ENCODE measurements at regions not wholly inside any gene's neighbourhood (a gene's known extent, or its start where the extent isn't known, plus 50 kb on each side); places are given as distances from the start of the nearest gene placed in this dataset.

- no peak overlapping the region for H3K27ac ChIP-seq
- WGBS, 3 donors: 54 to 58% (median 58%) methylated on average over 5 of the region's 5 CpGs
- no peaks in the 10 kb centered on the region for H3K36me3 ChIP-seq (ENCODE audit: insufficient read depth in 1 of 2, low read depth in 1 of 2)
- no peaks in the 10 kb centered on the region for H3K4me1 ChIP-seq
- H3K27me3 ChIP-seq (ENCODE audit: insufficient read depth in 3 of 3, low read length in 2 of 3): no peaks in the 10 kb centered on the region
- no peak overlapping the region for H3K4me3 ChIP-seq
- intact Hi-C loops (cut with DNase I): no loop called here
- DNase-seq (no peak), ATAC-seq (no peak)
- TF ChIP-seq CTCF (IDR thresholded peaks at IDR 0.05): no peak
- no peaks in the 10 kb centered on the region for H3K9me3 ChIP-seq
Observed at GRCh38 chr16:49944221-49944620, 80.8 kb upstream of the CNEP1R1 start.

GRCh38 chr16:49947907-49948678, 76.9 kb upstream of the CNEP1R1 start:
- H3K36me3 ChIP-seq (ENCODE audit: insufficient read depth in 1 of 2, low read depth in 1 of 2): no peaks in the 10 kb centered on the region
- TF ChIP-seq CTCF (IDR thresholded peaks at IDR 0.05): no peak
- no peak for DNase-seq
- no peak overlapping the region for H3K4me3 ChIP-seq
- ATAC-seq: no peak
- H3K9me3 ChIP-seq: no peaks in the 10 kb centered on the region
- peaks cover 0 to 2% (median 0%) of the 10 kb centered on the region in 3 donors for H3K27me3 ChIP-seq (ENCODE audit: insufficient read depth in 3 of 3, low read length in 2 of 3)
- intact Hi-C loops (cut with DNase I): no loop called here
- H3K27ac ChIP-seq: no peak overlapping the region
- H3K4me1 ChIP-seq: no peaks in the 10 kb centered on the region
- 86 to 92% (median 91%) methylated on average over 7 of the region's 7 CpGs for WGBS, 3 donors

GRCh38 chr16:49951574-49952195, 73.3 kb upstream of the CNEP1R1 start:
- Histone ChIP-seq H3K27ac (no peak overlapping the region), H3K4me3 (no peak overlapping the region), H3K9me3 (no peaks in the 10 kb centered on the region), H3K36me3 (ENCODE audit: insufficient read depth in 1 of 2, low read depth in 1 of 2) (no peaks in the 10 kb centered on the region), H3K27me3 (ENCODE audit: insufficient read depth in 3 of 3, low read length in 2 of 3) (peaks cover 0 to 2% (median 0%) of the 10 kb centered on the region in 3 donors), H3K4me1 (no peaks in the 10 kb centered on the region)
- TF ChIP-seq CTCF (IDR thresholded peaks at IDR 0.05): no peak
- no peak for DNase-seq
- 81 to 86% (median 85%) methylated on average over 16 of the region's 16 CpGs for WGBS, 3 donors
- intact Hi-C loops (cut with DNase I): no loop called here
- ATAC-seq: no peak

- intact Hi-C loops (cut with DNase I): no loop called here
- no peaks in the 10 kb centered on the region for H3K4me1 ChIP-seq
- no peak for DNase-seq
- H3K4me3 ChIP-seq: no peak overlapping the region
- no peak for ATAC-seq
- peaks cover 0 to 2% (median 0%) of the 10 kb centered on the region in 3 donors for H3K27me3 ChIP-seq (ENCODE audit: insufficient read depth in 3 of 3, low read length in 2 of 3)
- no peak overlapping the region for H3K27ac ChIP-seq
- no peaks in the 10 kb centered on the region for H3K36me3 ChIP-seq (ENCODE audit: insufficient read depth in 1 of 2, low read depth in 1 of 2)
- 85 to 86% (median 86%) methylated on average over 4 of the region's 4 CpGs for WGBS, 3 donors
- no peaks in the 10 kb centered on the region for H3K9me3 ChIP-seq
- no peak for TF ChIP-seq CTCF (IDR thresholded peaks at IDR 0.05)
Observed at GRCh38 chr16:49952386-49952785, 72.6 kb upstream of the CNEP1R1 start.

All from psoas muscle (tissue), 7 donors.